SK-N-SH treated with all-trans-retinoic acid at 6 μM for 48 hours (cell line): ENCODE measurements at regions not wholly inside any gene's neighbourhood (a gene's known extent, or its start where the extent isn't known, plus 50 kb on each side); places are given as distances from the start of the nearest gene placed in this dataset.

Experiments
- ARNTL ChIP-seq: fragments of 450-650 bp; formaldehyde crosslinking; IDR thresholded peaks from 2 replicates; pipeline ENCODE4 v1.5.0; 2020; ENCODE audit warnings: low read depth, mild to moderate bottlenecking, moderate library complexity, borderline replicate concordance
- CSRNP3 ChIP-seq: fragments of 250-450 bp; sonication (Bioruptor Pico); IDR thresholded peaks from 2 replicates; pipeline ENCODE4 v1.5.1; 2021; ENCODE audit warnings: mild to moderate bottlenecking, moderate library complexity
- GLIS3 ChIP-seq: fragments of 250-450 bp; sonication (Bioruptor Pico); IDR thresholded peaks from 2 replicates; pipeline ENCODE4 v1.5.0; 2020; ENCODE audit warnings: mild to moderate bottlenecking, moderate library complexity
- ISL1 ChIP-seq: fragments of 250-450 bp; sonication (Bioruptor Pico); IDR thresholded peaks from 2 replicates; pipeline ENCODE4 v2.1.2; 2022; ENCODE audit warnings: mild to moderate bottlenecking, moderate library complexity
- OSR1 ChIP-seq: fragments of 250-450 bp; sonication (Bioruptor Pico); IDR thresholded peaks from 2 replicates; pipeline ENCODE4 v1.8.0; 2022; ENCODE audit warnings: moderate library complexity, mild to moderate bottlenecking, inconsistent platforms
- PATZ1 ChIP-seq: fragments of 250-450 bp; sonication (Bioruptor Pico); IDR thresholded peaks from 2 replicates; pipeline ENCODE4 v1.8.0; 2020; ENCODE audit warnings: mild to moderate bottlenecking, moderate library complexity, borderline replicate concordance
- PPARA ChIP-seq: fragments of 250-450 bp; sonication (Bioruptor Pico); IDR thresholded peaks from 2 replicates; pipeline ENCODE4 v1.5.0; 2020; ENCODE audit warnings: mild to moderate bottlenecking, borderline replicate concordance
- TCF4 ChIP-seq: fragments of 250-450 bp; sonication (Bioruptor Pico); IDR thresholded peaks from 2 replicates; pipeline ENCODE4 v1.8.0; 2021; ENCODE audit warnings: mild to moderate bottlenecking, moderate library complexity, borderline replicate concordance
- ZC3H10 ChIP-seq: fragments of 250-450 bp; sonication (Bioruptor Pico); IDR thresholded peaks from 2 replicates; pipeline ENCODE4 v1.5.1; 2021; ENCODE audit warnings: mild to moderate bottlenecking, moderate library complexity
- ZFP3 ChIP-seq: fragments of 250-450 bp; sonication (Bioruptor Pico); IDR thresholded peaks from 2 replicates; pipeline ENCODE4 v1.5.0; 2020; ENCODE audit warnings: mild to moderate bottlenecking, moderate library complexity
- ZFP30 ChIP-seq: fragments of 450-650 bp; formaldehyde crosslinking; IDR thresholded peaks from 2 replicates; pipeline ENCODE4 v1.5.0; 2022; ENCODE audit warnings: mild to moderate bottlenecking, moderate library complexity

GRCh38 chr4:165740911-165741310 is 132.1 kb upstream of the TLL1 start:
- no peak for TF ChIP-seq CSRNP3 (CRISPR knock-in tag)
- TF ChIP-seq ZFP30 (CRISPR knock-in tag), result no peak
- TF ChIP-seq GLIS3 (CRISPR knock-in tag), result no peak
- TF ChIP-seq ISL1 (CRISPR knock-in tag), result no peak
- TF ChIP-seq ZFP3 (CRISPR knock-in tag), result no peak
- no peak for TF ChIP-seq ARNTL (CRISPR knock-in tag)
- TF ChIP-seq PPARA (CRISPR knock-in tag), result no peak
- no peak for TF ChIP-seq ZC3H10 (CRISPR knock-in tag)
- no peak for TF ChIP-seq PATZ1 (CRISPR knock-in tag)
- TF ChIP-seq OSR1 (CRISPR knock-in tag), result no peak
- TF ChIP-seq TCF4 (CRISPR knock-in tag), result no peak
